ENCODE measurements at regions not wholly inside any gene's neighbourhood (a gene's known extent, or its start where the extent isn't known, plus 50 kb on each side); places are given as distances from the start of the nearest gene placed in this dataset.

- no peak overlapping the region for H4K91ac ChIP-seq (replicated peaks; ENCODE audit: insufficient read length, low read length)
- H2BK5ac ChIP-seq (ENCODE audit: low read depth, low read length), result no peak overlapping the region
- no peak overlapping the region for H2BK20ac ChIP-seq (ENCODE audit: low read length)
- H3K79me1 ChIP-seq (ENCODE audit: low read depth, low read length), result no peaks in the 10 kb centered on the region
- ChIA-PET CTCF (ENCODE audit: partially characterized antibody) (interaction anchor here (0.7 to 1.3 kb wide), 2 partner anchors 9 to 802 kb away, joined by 3 to 4 read pairs; no protein-coding TSS in a partner anchor), POLR2A (ENCODE audit: partially characterized antibody) (no interaction called here)
- no peak overlapping the region for H3K4me2 ChIP-seq (ENCODE audit: insufficient read depth in 1 of 2, low read depth in 2 of 2, low read length in 2 of 2)
- H3K79me2 ChIP-seq (ENCODE audit: control insufficient read depth in 1 of 2, insufficient read depth in 2 of 2, low read length in 2 of 2), result no peaks in the 10 kb centered on the region
- DNase-seq (ENCODE audit: low read depth in 1 of 2, low spot score in 2 of 2) (no peak), FAIRE-seq (no peak)
- H4K5ac ChIP-seq (ENCODE audit: insufficient read length, low read depth, low read length), result no peak overlapping the region
- no peak overlapping the region for H3K23ac ChIP-seq (ENCODE audit: insufficient read length)
- no peaks in the 10 kb centered on the region; the same call in 1 of the 2 replicates for H3K23me2 ChIP-seq (ENCODE audit: low read depth, low read length)
- H2BK15ac ChIP-seq (ENCODE audit: low read length), result no peak overlapping the region
- WGBS, 2 experiments (ENCODE audit: extremely low coverage in 1 of 2, insufficient coverage in 1 of 2, insufficient read length in 1 of 2, insufficient replicate concordance in 2 of 2, low coverage in 1 of 2, low lambda C conversion rate in 2 of 2, missing lambda C conversion rate in 1 of 2), result 96% methylated on average over 3 of the region's 3 CpGs; no CpG with 5 or more reads in 1 of the 2 experiments
- H3K9me3 ChIP-seq (ENCODE audit: insufficient read depth in 2 of 2, low read depth in 1 of 2, low read length in 1 of 2), result no peaks in the 10 kb centered on the region
- no peak overlapping the region for H3K56ac ChIP-seq (replicated peaks; ENCODE audit: insufficient read length, low read depth, low read length)
- TF ChIP-seq CHD2 (IDR thresholded peaks at IDR 0.05; ENCODE audit: low read length), result no peak
- H2AK5ac ChIP-seq (ENCODE audit: low read depth, low read length), result no peak overlapping the region
- no peak overlapping the region for H2BK12ac ChIP-seq (ENCODE audit: low read depth, low read length)
- H3K4ac ChIP-seq (replicated peaks; ENCODE audit: insufficient read length, low read depth, low read length), result no peak overlapping the region
- H3K4me3 ChIP-seq (ENCODE audit: extremely low read depth in 1 of 4, insufficient read depth in 2 of 4, low read depth in 3 of 4, low read length in 4 of 4), result no peak overlapping the region
- no peak overlapping the region for H2AFZ ChIP-seq (ENCODE audit: low read length)
- H4K20me1 ChIP-seq (replicated peaks in 1 of 2; ENCODE audit: control insufficient read depth in 1 of 2, insufficient read depth in 2 of 2, low read length in 2 of 2), result no peaks in the 10 kb centered on the region
- no peak overlapping the region for H4K8ac ChIP-seq (ENCODE audit: extremely low read depth, insufficient read depth, low read length)
- no peaks in the 10 kb centered on the region for H3K36me3 ChIP-seq (ENCODE audit: control insufficient read depth in 2 of 4, insufficient read depth in 4 of 4, low read length in 3 of 4)
- H2BK120ac ChIP-seq (replicated peaks; ENCODE audit: low read depth, low read length), result no peak overlapping the region
- no peak overlapping the region for H3K14ac ChIP-seq (ENCODE audit: insufficient read length)
- H3K18ac ChIP-seq (ENCODE audit: extremely low read depth, low read length), result no peak overlapping the region
- no peaks in the 10 kb centered on the region for H3K4me1 ChIP-seq (replicated peaks in 1 of 4; ENCODE audit: control insufficient read depth in 3 of 4, insufficient read depth in 4 of 4, low read length in 3 of 4)
- H3K27ac ChIP-seq (ENCODE audit: low read depth, low read length), result no peak overlapping the region
- H3K9ac ChIP-seq (replicated peaks in 1 of 4; ENCODE audit: extremely low read depth in 1 of 4, low read depth in 3 of 4, low read length in 3 of 4), result no peak overlapping the region
- H3K27me3 ChIP-seq (replicated peaks in 1 of 4; ENCODE audit: control insufficient read depth in 3 of 4, extremely low read depth in 1 of 4, insufficient read depth in 3 of 4, low read length in 3 of 4), result no peaks in the 10 kb centered on the region
Observed at GRCh38 chr13:76677043-76677442, 209.2 kb downstream of the KCTD12 start.

Data from H1 (cell line).